Activated naive CD8-positive, alpha-beta T cell treated with anti-CD3 and anti-CD28 coated beads, Interleukin-2, amount 10 ng/mL, durations not matched to agents 7 days and 5 days (primary cell): ENCODE measurements at regions not wholly inside any gene's neighbourhood (a gene's known extent, or its start where the extent isn't known, plus 50 kb on each side); places are given as distances from the start of the nearest gene placed in this dataset.
"Not testable (repeated sequence)": the region's sequence is repeated elsewhere in the genome, so short reads cannot be mapped to it uniquely, and the experiment has no call there.

ENCODE experiments used
- ATAC-seq: fragments of 150-1000 bp; cut with Tn5 transposase; one replicate; pipeline ENCODE4 v1.10.0; 2021; ENCODE audit warnings: low read depth, moderate library complexity
- POLR2A ChIA-PET: fragments of 350-600 bp; sonication (Branson Sonifier 250); formaldehyde crosslinking; loops from one replicate; lab custom pipeline; 2021; ENCODE audit warnings: antibody characterized with exemption; lab: Charles Lee
- DNase-seq: peaks from one replicate; pipeline ENCODE4 v3.0.0; 2021
- H3K27ac Mint-ChIP-seq: one replicate; pipeline ENCODE4 v1.8.0; 2022; ENCODE audit warnings: mild to moderate bottlenecking, mixed read lengths
- H3K27me3 Mint-ChIP-seq: one replicate; pipeline ENCODE4 v1.8.0; 2022; ENCODE audit warnings: mild to moderate bottlenecking, moderate library complexity, mixed read lengths
- H3K36me3 Mint-ChIP-seq: one replicate; pipeline ENCODE4 v1.8.0; 2021; ENCODE audit warnings: mild to moderate bottlenecking, mixed read lengths
- H3K4me1 Mint-ChIP-seq: one replicate; pipeline ENCODE4 v1.8.0; 2021; ENCODE audit warnings: mixed read lengths
- H3K4me3 Mint-ChIP-seq: one replicate; pipeline ENCODE4 v1.8.0; 2022; ENCODE audit warnings: mild to moderate bottlenecking, moderate library complexity, mixed read lengths
- H3K9me3 Mint-ChIP-seq: one replicate; pipeline ENCODE4 v1.8.0; 2021; ENCODE audit warnings: mixed read lengths

DNA sequence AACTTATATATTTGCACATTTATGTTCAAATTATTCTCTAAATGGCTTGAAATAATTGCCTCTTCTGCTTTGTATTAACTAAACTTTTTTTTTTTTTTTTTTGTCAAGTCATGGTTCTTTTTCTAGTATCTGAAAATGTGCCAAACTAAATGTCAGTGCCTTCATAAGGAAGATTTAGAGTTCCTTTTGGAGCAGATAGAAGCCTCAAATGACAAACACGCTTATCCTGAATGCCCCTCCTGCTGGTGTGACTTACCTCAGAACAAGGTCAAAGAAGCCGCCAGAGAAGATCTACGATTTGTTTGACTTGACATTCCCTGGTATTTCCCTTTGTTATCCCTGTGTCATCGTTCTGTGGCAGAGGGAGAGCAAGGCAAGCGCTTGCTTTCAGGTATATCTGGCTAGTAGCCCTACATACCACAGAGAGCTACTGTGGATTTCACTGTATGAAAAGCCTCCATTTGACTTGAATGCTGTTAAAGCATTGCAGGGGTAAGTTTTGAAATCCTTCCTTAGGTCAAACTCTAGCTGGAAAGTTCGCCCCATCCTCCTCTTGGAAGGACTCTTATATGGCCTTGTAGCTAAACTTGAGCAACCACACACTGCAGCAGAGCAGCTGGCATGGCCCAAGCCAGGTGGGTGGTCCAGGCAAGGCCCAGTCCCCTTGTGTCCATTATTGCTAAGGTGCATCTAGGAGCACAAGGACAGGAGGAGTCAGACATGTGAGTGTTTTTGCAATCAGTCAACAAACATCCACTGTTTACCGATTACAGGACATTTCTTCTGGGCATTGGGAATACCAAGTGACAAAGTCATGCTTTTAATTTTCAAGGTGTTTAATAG lies 285.4 kb upstream of the USP25 start:
- H3K4me3 Mint-ChIP-seq: no peak overlapping the region
- H3K27ac Mint-ChIP-seq: no peak overlapping the region
- H3K9me3 Mint-ChIP-seq: peaks cover 2% of the 10 kb centered on the region
- POLR2A ChIA-PET: no interaction called here
- DNase-seq (no peak), ATAC-seq (no peak)
- H3K27me3 Mint-ChIP-seq: no peaks in the 10 kb centered on the region
- peaks cover 1% of the 10 kb centered on the region for H3K4me1 Mint-ChIP-seq
- no peaks in the 10 kb centered on the region for H3K36me3 Mint-ChIP-seq

GRCh38 chr21:15445327-15445726 lies 284.5 kb upstream of the USP25 start:
- Mint-ChIP-seq H3K4me1 (peaks cover 1% of the 10 kb centered on the region), H3K4me3 (no peak overlapping the region), H3K27ac (no peak overlapping the region), H3K36me3 (no peaks in the 10 kb centered on the region), H3K9me3 (peaks cover 2% of the 10 kb centered on the region), H3K27me3 (no peaks in the 10 kb centered on the region)
- no peak for DNase-seq
- POLR2A ChIA-PET: no interaction called here
- ATAC-seq: no peak

- Mint-ChIP-seq H3K27me3 (no peaks in the 10 kb centered on the region), H3K36me3 (no peaks in the 10 kb centered on the region), H3K4me1 (peaks cover 1% of the 10 kb centered on the region), H3K4me3 (no peak overlapping the region), H3K9me3 (peaks cover 2% of the 10 kb centered on the region), H3K27ac (no peak overlapping the region)
- POLR2A ChIA-PET: no interaction called here
- DNase-seq (no peak), ATAC-seq (no peak)
Measured at GRCh38 chr21:15446223-15446622, 283.6 kb upstream of the USP25 start.

GRCh38 chr21:15449556-15449955 lies 280.2 kb upstream of the USP25 start:
- POLR2A ChIA-PET: no interaction called here
- Mint-ChIP-seq H3K27ac (no peak overlapping the region), H3K36me3 (no peaks in the 10 kb centered on the region), H3K4me1 (no peaks in the 10 kb centered on the region), H3K4me3 (no peak overlapping the region), H3K9me3 (peaks cover 2% of the 10 kb centered on the region), H3K27me3 (no peaks in the 10 kb centered on the region)
- DNase-seq: no peak
- no peak for ATAC-seq

- Mint-ChIP-seq H3K4me3 (no peak overlapping the region), H3K9me3 (peaks cover under 1% of the 10 kb centered on the region), H3K27me3 (no peaks in the 10 kb centered on the region), H3K27ac (no peak overlapping the region), H3K36me3 (no peaks in the 10 kb centered on the region), H3K4me1 (no peaks in the 10 kb centered on the region)
- POLR2A ChIA-PET: no interaction called here
- ATAC-seq (no peak), DNase-seq (no peak)
Measured at GRCh38 chr21:15453261-15453660, 276.5 kb upstream of the USP25 start.

GRCh38 chr21:15453785-15454184 lies 276.0 kb upstream of the USP25 start:
- H3K4me1 Mint-ChIP-seq, ATAC-seq, H3K4me3 Mint-ChIP-seq, H3K36me3 Mint-ChIP-seq, H3K27me3 Mint-ChIP-seq, POLR2A ChIA-PET, H3K27ac Mint-ChIP-seq, DNase-seq, H3K9me3 Mint-ChIP-seq: not testable (repeated sequence)

DNA sequence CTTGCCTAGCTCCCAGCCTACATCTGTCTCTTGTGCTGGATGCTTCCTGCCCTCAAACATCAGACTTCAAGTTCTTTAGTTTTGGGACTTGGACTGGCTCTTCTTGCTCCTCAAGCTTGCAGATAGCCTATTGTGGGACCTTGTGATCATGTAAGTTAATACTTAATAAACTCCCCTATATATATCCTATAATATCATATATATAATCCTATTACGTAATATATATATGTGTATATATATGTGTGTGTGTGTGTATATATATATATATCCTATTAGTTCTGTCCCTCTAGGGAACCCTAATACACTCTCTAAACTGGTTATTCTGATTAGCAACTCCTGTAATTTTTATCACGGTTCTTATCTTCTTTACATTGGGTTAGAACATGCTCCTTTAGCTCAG lies 274.9 kb upstream of the USP25 start:
- H3K4me1 Mint-ChIP-seq, H3K27ac Mint-ChIP-seq, ATAC-seq, H3K9me3 Mint-ChIP-seq, H3K27me3 Mint-ChIP-seq, H3K4me3 Mint-ChIP-seq, DNase-seq, POLR2A ChIA-PET, H3K36me3 Mint-ChIP-seq: not testable (repeated sequence)

DNA sequence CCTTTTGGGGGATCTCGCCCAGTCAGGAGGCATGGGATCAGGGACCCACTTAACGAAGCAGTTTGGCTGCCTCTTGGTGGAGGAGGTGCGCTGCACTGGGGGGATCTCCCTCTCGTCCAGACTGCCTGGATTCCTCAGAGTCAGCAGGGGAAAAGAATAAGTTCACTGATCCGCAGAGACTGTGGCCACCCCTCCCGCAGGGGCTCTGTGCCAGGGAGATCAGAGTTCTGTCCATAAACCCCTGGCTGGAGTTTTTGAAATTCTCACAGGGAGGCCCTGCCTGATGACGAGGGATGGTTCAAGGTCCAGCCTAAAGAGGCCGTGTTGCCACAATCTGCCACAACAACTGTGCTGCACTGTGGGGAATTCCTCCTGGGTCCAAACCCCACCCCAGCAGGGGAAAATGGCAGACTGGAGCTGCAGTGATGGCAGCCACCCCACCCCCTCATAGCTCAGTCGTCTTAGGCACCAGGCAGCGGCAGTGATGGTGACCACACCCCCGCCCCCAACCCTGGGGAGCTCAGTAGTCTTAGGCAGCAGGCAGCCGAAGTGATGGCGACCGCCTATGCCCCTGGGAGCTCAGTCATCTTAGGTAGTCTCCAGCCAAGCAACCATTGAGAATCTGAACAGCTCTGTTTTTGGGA lies 273.8 kb upstream of the USP25 start:
- ATAC-seq: no peak
- no peak overlapping the region for H3K27ac Mint-ChIP-seq
- DNase-seq: no peak
- H3K9me3 Mint-ChIP-seq: no peaks in the 10 kb centered on the region
- no peaks in the 10 kb centered on the region for H3K4me1 Mint-ChIP-seq
- POLR2A ChIA-PET: no interaction called here
- no peak overlapping the region for H3K4me3 Mint-ChIP-seq
- H3K27me3 Mint-ChIP-seq: no peaks in the 10 kb centered on the region
- no peaks in the 10 kb centered on the region for H3K36me3 Mint-ChIP-seq

DNA sequence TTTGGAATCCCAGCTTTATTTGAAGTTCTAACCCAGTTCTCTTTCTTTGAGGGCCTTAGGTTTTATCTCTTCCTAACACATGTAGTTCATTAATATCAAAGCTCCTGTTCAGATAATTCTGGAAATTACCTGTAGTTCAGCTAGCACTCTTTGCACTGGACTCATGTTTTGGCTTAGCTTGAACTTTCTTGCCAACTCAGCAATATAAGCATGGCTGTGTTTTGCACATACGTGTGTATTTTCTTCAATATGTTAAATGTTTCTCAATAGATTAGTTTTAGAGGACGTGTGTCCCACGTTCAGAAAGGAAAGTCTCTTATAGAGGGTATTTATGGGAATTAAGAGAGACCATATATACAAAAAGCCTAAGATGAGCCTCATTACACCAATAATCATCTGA lies 271.8 kb upstream of the USP25 start:
- Mint-ChIP-seq H3K36me3 (no peaks in the 10 kb centered on the region), H3K27me3 (no peaks in the 10 kb centered on the region), H3K4me3 (no peak overlapping the region), H3K9me3 (peaks cover 2% of the 10 kb centered on the region), H3K27ac (no peak overlapping the region), H3K4me1 (no peaks in the 10 kb centered on the region)
- ATAC-seq: no peak
- POLR2A ChIA-PET: no interaction called here
- no peak for DNase-seq

- H3K4me3 Mint-ChIP-seq: no peak overlapping the region
- POLR2A ChIA-PET: no interaction called here
- ATAC-seq (no peak), DNase-seq (no peak)
- peaks cover 2% of the 10 kb centered on the region for H3K9me3 Mint-ChIP-seq
- H3K27ac Mint-ChIP-seq: no peak overlapping the region
- H3K4me1 Mint-ChIP-seq: no peaks in the 10 kb centered on the region
- H3K27me3 Mint-ChIP-seq: no peaks in the 10 kb centered on the region
- no peaks in the 10 kb centered on the region for H3K36me3 Mint-ChIP-seq
Measured at GRCh38 chr21:15462092-15462491, 267.7 kb upstream of the USP25 start.

DNA sequence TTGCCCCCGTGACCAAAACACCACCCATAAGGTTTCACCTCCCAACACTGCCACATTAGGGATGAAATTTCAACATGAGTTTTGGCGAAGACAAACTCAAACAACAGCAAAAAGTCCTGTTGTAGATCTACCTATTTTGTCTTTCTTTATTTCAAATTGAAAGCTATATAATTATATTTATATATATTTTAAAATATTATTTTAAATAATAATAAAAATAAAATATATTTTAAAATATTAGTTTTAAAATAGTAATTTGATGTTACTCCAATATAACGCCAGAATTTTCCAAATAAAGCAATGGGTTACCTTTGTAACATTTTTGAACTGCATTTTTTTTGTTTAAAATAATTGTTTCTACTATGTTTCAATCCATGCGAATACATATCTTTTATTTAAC lies 263.5 kb upstream of the USP25 start:
- no peaks in the 10 kb centered on the region for H3K4me1 Mint-ChIP-seq
- POLR2A ChIA-PET: no interaction called here
- H3K4me3 Mint-ChIP-seq: no peak overlapping the region
- peaks cover 2% of the 10 kb centered on the region for H3K9me3 Mint-ChIP-seq
- H3K36me3 Mint-ChIP-seq: no peaks in the 10 kb centered on the region
- no peak overlapping the region for H3K27ac Mint-ChIP-seq
- DNase-seq: no peak
- H3K27me3 Mint-ChIP-seq: no peaks in the 10 kb centered on the region
- ATAC-seq: no peak

DNA sequence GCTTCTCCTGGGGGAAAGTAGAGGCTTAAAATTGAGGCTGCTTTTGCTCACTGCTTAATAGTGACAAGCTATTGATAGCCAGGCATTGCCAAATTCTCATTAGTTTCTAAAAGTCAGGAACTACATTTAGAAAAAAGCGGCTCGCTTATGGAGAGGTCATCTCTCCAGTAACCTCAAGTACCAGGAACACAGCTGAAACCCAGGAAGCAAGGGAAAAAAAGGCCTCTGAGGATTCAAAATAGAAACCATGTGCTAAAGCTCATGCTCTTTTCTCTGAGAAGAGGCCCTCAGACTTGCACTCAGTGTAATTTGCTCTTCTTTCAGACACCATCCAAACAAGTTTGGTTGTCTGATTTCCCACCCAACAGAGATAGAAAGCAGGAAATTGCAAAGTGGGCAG lies 261.4 kb upstream of the USP25 start:
- no peaks in the 10 kb centered on the region for H3K36me3 Mint-ChIP-seq
- no peak overlapping the region for H3K27ac Mint-ChIP-seq
- no peak for ATAC-seq
- no peaks in the 10 kb centered on the region for H3K27me3 Mint-ChIP-seq
- no peaks in the 10 kb centered on the region for H3K9me3 Mint-ChIP-seq
- POLR2A ChIA-PET: no interaction called here
- no peaks in the 10 kb centered on the region for H3K4me1 Mint-ChIP-seq
- no peak for DNase-seq
- no peak overlapping the region for H3K4me3 Mint-ChIP-seq

- DNase-seq: no peak
- POLR2A ChIA-PET: no interaction called here
- no peak for ATAC-seq
- no peak overlapping the region for H3K4me3 Mint-ChIP-seq
- peaks cover 2% of the 10 kb centered on the region for H3K36me3 Mint-ChIP-seq
- no peaks in the 10 kb centered on the region for H3K4me1 Mint-ChIP-seq
- no peak overlapping the region for H3K27ac Mint-ChIP-seq
- H3K27me3 Mint-ChIP-seq: no peaks in the 10 kb centered on the region
- peaks cover 4% of the 10 kb centered on the region for H3K9me3 Mint-ChIP-seq
Measured at GRCh38 chr21:15472108-15473040, 257.4 kb upstream of the USP25 start.
